ENCODE measurements at regions not wholly inside any gene's neighbourhood (a gene's known extent, or its start where the extent isn't known, plus 50 kb on each side); places are given as distances from the start of the nearest gene placed in this dataset.

DNA sequence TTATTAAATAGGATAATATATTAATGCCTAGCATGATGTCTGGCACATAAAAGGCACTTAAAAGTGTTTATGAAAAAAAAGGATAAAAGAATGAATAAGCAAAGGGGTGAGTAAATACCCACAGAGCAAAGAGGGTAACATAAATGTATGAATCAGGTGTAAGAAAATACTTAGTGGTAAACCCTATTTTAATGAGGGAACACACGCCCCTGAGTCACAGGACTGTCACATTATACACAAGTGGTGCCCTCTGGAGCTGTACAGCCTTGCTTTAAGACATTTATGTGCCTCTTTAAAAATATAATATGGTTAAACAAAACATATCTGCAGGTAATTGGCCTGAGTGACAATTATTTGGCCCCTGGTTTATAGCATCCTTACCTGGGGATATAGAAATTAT is 78.1 kb upstream of the PTBP2 start:
- Histone ChIP-seq H3K4me3 (ENCODE audit: extremely low read depth in 1 of 4, insufficient read depth in 2 of 4, low read depth in 3 of 4, low read length in 4 of 4) (no peak overlapping the region), H2BK5ac (ENCODE audit: low read depth, low read length) (no peak overlapping the region), H3K4me1 (replicated peaks in 1 of 4; ENCODE audit: control insufficient read depth in 3 of 4, insufficient read depth in 4 of 4, low read length in 3 of 4) (no peaks in the 10 kb centered on the region), H2AK5ac (ENCODE audit: low read depth, low read length) (no peak overlapping the region), H4K91ac (replicated peaks; ENCODE audit: insufficient read length, low read length) (no peak overlapping the region), H2BK12ac (ENCODE audit: low read depth, low read length) (no peak overlapping the region), H3K23me2 (ENCODE audit: low read depth, low read length) (no peaks in the 10 kb centered on the region), H3K23ac (ENCODE audit: insufficient read length) (no peak overlapping the region), H3K9me3 (ENCODE audit: insufficient read depth in 2 of 2, low read depth in 1 of 2, low read length in 1 of 2) (no peaks in the 10 kb centered on the region), H2BK120ac (replicated peaks; ENCODE audit: low read depth, low read length) (no peak overlapping the region), H4K5ac (ENCODE audit: insufficient read length, low read depth, low read length) (no peak overlapping the region), H2BK15ac (ENCODE audit: low read length) (no peak overlapping the region), H2AFZ (ENCODE audit: low read length) (no peak overlapping the region), H3K79me2 (ENCODE audit: control insufficient read depth in 1 of 2, insufficient read depth in 2 of 2, low read length in 2 of 2) (no peaks in the 10 kb centered on the region), H3K27ac (ENCODE audit: low read depth, low read length) (no peak overlapping the region), H3K27me3 (replicated peaks in 1 of 4; ENCODE audit: control insufficient read depth in 3 of 4, extremely low read depth in 1 of 4, insufficient read depth in 3 of 4, low read length in 3 of 4) (no peaks in the 10 kb centered on the region), H3K14ac (ENCODE audit: insufficient read length) (no peak overlapping the region), H3K56ac (replicated peaks; ENCODE audit: insufficient read length, low read depth, low read length) (no peak overlapping the region), H3K9ac (replicated peaks in 1 of 4; ENCODE audit: extremely low read depth in 1 of 4, low read depth in 3 of 4, low read length in 3 of 4) (no peak overlapping the region), H3K36me3 (ENCODE audit: control insufficient read depth in 2 of 4, insufficient read depth in 4 of 4, low read length in 3 of 4) (no peaks in the 10 kb centered on the region; a peak in 1 of 8 replicates), H3K18ac (ENCODE audit: extremely low read depth, low read length) (no peak overlapping the region), H3K4me2 (ENCODE audit: insufficient read depth in 1 of 2, low read depth in 2 of 2, low read length in 2 of 2) (no peak overlapping the region), H4K8ac (ENCODE audit: extremely low read depth, insufficient read depth, low read length) (no peak overlapping the region), H3K79me1 (ENCODE audit: low read depth, low read length) (no peaks in the 10 kb centered on the region), H2BK20ac (ENCODE audit: low read length) (no peak overlapping the region), H4K20me1 (replicated peaks in 1 of 2; ENCODE audit: control insufficient read depth in 1 of 2, insufficient read depth in 2 of 2, low read length in 2 of 2) (no peaks in the 10 kb centered on the region), H3K4ac (replicated peaks; ENCODE audit: insufficient read length, low read depth, low read length) (no peak overlapping the region)
- no peak for TF ChIP-seq SP2 (IDR thresholded peaks at IDR 0.05; ENCODE audit: low read length)
- TF ChIP-seq, protein P1, sequence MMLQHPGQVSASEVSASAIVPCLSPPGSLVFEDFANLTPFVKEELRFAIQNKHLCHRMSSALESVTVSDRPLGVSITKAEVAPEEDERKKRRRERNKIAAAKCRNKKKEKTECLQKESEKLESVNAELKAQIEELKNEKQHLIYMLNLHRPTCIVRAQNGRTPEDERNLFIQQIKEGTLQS (IDR thresholded peaks at IDR 0.05; ENCODE audit: insufficient read depth, low read depth, low read length), result no peak
- no peak for TF ChIP-seq BCL11A (IDR thresholded peaks at IDR 0.05; ENCODE audit: low read depth in 2 of 2, low read length in 2 of 2)
- ChIA-PET CTCF (ENCODE audit: partially characterized antibody) (no interaction called here), POLR2A (ENCODE audit: partially characterized antibody) (no interaction called here)
- DNase-seq (ENCODE audit: low read depth in 1 of 2, low spot score in 2 of 2), result no peak
- FAIRE-seq, result no peak
- WGBS, 2 experiments (ENCODE audit: extremely low coverage in 1 of 2, insufficient coverage in 1 of 2, insufficient read length in 1 of 2, insufficient replicate concordance in 2 of 2, low coverage in 1 of 2, low lambda C conversion rate in 2 of 2, missing lambda C conversion rate in 1 of 2), result 89% methylated on average over 1 of the region's 1 CpG; no CpG with 5 or more reads in 1 of the 2 experiments

All from H1 (cell line).